Hematopoietic multipotent progenitor cell treated with erythropoietin and hydrocortisone succinate and interleukin-3 and kit ligand, for 8 days (in vitro differentiated cells): ENCODE measurements at regions not wholly inside any gene's neighbourhood (a gene's known extent, or its start where the extent isn't known, plus 50 kb on each side); places are given as distances from the start of the nearest gene placed in this dataset.
"Not testable (repeated sequence)": the region's sequence is repeated elsewhere in the genome, so short reads cannot be mapped to it uniquely, and the experiment has no call there.

Experiments
- DNase-seq: peaks from one replicate; pipeline ENCODE4 v3.0.0-alpha.2; 2015

GRCh38 chrX:63176578-63176977, 174.6 kb downstream of the SPIN4 start:
- DNase-seq = not testable (repeated sequence)

DNA sequence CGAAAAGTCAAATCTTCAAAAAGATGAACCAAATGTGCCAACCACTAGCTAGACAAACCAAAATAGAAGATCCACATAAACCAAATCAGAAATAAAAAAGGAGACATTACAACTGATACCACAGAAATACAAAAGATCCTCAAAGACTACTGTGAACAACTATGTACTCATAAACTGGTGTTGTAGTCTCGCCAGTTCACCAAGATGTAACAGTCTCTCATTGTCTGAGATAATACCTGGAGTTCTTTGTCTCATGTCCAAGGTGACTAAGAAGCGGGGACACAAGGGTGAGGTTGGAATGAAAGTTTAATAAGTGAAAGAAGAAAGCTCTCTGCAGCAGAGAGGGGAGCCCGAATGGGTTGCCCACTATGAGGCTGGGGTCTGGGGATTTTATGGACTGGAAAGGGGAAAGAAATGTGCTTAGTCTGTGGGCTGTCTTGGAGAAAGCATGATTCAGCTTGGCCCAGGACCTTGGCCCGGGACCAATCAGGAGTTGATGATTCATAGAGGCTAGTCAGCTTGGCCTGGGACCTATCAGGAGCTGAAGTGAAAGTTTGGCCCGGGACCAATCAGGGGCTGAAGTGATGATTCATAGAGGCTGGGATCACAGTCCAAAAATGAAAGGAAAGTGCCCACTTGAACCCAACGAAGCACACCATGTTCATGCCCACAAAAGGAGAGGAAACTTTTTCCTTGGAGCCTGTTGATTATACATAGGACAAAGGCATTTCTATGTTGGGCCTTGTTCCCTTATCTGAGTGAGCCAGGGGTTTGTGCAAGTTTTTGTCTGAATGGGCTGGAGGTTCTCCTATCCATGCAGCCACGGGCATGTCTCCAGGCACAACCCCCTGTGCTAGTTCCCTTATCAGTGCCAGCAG, 177.1 kb downstream of the SPIN4 start:
- not testable (repeated sequence) for DNase-seq

DNA sequence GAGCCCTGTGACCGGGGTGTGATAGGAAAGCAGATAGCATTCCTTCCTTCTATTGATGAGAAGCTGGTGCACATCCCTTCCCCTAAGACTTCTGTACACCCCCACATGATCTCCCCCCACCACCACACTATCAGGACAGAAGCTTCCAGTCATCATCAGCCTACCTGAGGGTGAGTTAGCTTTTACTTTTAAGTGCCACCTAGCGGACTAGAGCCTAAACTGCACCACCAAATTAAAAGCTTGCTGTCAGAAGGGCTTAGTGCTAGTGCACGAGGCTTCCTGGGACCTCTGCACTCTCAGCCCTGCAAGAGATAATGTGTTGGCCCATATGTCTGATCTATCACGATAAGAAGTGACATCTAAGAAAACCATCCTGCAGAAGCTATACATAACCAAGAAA, 181.7 kb downstream of the SPIN4 start:
- not testable (repeated sequence) for DNase-seq

DNA sequence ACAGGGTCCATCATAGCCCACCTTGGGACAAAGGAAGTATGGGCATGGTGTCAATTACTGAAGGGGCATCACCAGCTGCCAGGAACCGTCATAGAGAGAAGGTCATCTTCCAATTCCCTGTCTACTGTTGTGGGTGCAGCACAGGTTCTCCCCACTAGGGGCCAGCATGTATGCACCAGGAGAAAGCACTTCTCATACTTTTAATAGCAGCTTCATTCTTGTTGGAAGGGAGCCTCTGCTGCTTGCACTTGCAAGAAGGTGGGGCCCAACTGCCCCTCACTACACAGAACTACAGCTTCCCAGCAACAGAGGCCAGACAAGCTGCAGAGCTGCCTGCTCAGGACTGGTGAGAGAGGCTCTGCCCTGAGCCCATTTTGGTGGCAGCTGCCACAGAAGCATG, 182.2 kb downstream of the SPIN4 start:
- not testable (repeated sequence) for DNase-seq

GRCh38 chrX:63167002-63167401, 184.1 kb downstream of the SPIN4 start:
- DNase-seq = not testable (repeated sequence)

DNA sequence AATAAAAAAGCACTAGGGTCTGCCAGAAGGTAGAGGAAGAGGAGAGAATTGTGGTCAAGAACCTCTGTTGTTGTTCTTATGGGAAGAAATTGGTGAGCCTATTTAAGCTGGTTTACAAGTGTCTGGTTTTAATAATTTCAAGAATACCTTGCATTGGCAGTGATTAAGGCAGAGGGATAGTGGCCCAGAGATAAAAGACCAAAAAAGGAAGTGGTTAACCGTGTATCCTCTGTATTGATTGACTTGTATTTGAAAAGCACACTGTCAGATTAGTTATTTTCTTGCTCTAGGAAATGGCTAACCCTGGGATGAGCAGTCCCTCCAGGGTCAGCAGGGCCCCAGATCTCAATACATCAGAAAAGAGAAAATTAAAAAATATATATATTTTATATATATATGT, 190.1 kb downstream of the SPIN4 start:
- not testable (repeated sequence) for DNase-seq

GRCh38 chrX:63160340-63160739, 190.8 kb downstream of the SPIN4 start:
- not testable (repeated sequence) for DNase-seq

DNA sequence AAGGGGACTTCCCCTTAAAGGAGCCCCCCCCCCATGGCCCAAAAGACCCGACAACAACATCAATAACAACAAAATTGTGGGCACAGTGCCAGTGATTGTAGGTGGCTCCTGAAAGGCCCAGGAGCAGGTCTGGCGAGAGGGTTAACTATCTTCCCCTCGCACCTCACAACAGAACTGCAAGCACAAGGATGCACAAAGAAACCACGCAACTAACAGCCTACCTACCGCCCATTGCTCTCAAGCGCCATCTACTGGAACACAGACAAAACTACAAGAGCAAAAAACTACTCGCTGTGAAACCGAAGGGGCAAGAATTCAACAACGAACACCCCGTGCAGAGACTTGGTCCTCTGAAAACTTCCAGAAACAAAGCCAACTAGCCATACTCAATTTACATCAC, 205.6 kb downstream of the SPIN4 start:
- DNase-seq = not testable (repeated sequence)

GRCh38 chrX:63142588-63142987, 208.5 kb downstream of the SPIN4 start:
- not testable (repeated sequence) for DNase-seq

GRCh38 chrX:63135859-63136258, 215.3 kb downstream of the SPIN4 start:
- not testable (repeated sequence) for DNase-seq

DNA sequence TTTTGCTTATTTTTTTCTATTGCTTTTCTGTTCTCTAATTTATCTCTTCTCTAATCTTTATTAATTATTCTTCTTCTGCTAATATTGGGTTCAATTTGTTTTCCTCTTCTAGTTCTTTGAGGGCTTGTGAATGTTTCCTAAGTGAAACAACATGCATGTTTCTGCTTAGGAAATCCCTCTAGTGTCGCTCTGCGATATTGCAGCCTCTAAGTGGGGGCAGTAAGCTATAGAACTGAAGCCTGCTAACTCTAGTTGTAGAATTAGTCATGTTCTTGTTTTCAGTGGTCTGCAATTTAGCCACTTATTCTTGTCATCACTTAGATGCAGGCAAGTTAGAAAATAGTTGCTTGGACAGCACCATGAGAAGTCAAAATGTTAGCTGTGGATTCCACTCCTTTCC, 222.6 kb downstream of the SPIN4 start:
- peak; percentile 1 for DNase-seq

- DNase-seq = no peak
Measured at GRCh38 chrX:63115196-63115595, 235.9 kb downstream of the SPIN4 start.

GRCh38 chrX:63101879-63102620, 249.1 kb downstream of the SPIN4 start:
- no peak for DNase-seq

DNA sequence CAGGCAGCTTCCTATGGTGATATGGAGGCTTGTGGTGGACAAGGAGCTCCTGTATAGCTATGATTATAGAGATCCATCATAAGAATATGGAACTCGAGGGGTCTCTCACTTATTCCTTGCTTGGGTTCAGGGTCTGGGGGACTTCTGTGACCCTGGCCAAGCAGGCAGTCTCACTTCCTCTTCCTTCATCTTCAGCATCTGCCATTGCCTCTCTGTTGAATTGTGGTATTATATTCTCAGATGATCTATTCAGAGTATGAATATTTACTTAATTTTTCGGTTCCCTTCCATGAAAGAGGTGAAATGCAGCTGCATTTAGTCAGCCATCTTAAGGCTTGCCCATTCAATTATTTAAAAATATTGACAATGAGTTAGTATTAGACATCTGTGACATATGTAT, 292.9 kb downstream of the SPIN4 start:
- no peak for DNase-seq

GRCh38 chrX:63050225-63050624, 300.9 kb downstream of the SPIN4 start:
- DNase-seq = no peak

DNA sequence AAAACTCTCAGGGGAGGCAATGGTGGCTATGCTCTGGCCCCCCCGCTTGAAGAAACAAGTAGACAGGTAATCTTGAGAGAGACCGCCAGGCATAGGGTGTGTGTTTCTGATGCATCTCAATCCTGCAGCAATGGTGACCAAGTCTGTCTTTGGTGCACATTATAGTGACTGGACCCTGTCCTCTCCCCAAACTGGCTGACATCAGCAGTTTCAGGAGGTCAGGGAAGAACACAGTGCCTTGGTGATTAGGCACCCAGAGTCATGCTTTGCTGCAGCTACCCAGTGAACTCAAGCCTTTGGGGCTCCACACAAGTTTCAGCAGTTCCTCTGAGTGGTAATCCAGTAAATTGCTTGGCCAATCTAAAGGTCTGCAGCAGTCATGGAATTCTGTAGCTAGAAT, 318.3 kb downstream of the SPIN4 start:
- DNase-seq = no peak

- DNase-seq = no peak
Measured at GRCh38 chrX:63013549-63013948, 337.6 kb downstream of the SPIN4 start.

- DNase-seq = no peak
Measured at GRCh38 chrX:63012574-63012973, 338.6 kb downstream of the SPIN4 start.

DNA sequence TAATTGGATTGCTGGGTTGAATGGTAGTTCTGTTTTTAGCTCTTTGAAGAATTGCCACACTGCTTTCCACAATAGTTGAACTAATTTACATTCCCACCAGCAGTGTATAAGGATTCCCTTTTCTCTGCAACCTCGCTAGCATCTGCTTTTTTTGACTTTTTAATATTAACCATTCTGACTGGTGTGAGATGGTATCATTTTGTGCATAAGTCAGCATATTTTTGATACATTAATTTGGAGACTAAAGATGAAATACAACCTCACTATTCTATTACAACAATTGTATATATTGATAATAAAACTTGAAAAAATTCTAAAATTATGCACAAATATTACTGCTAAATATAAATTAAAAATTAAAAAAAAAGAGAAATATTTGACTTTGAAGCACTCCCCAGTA, 350.9 kb downstream of the SPIN4 start:
- not testable (repeated sequence) for DNase-seq
